GM12878 (cell line): ENCODE measurements at regions not wholly inside any gene's neighbourhood (a gene's known extent, or its start where the extent isn't known, plus 50 kb on each side); places are given as distances from the start of the nearest gene placed in this dataset.

ENCODE experiments used
- ATAC-seq: fragments of 200-7000 bp; cut with Tn5 transposase; 3 replicates; pipeline ENCODE4 v1.9.1; 2020; ENCODE audit warnings: mild to moderate bottlenecking, moderate library complexity
- BruUV-seq: library from RNA; stranded (reverse); fragments of 400-500 nt; replicated peaks from 2 replicates; lab custom pipeline; 2021; lab: Mats Ljungman, UMichigan
- CTCF ChIA-PET: fragments of 300-600 bp; sonication (Branson Sonifier 250); formaldehyde crosslinking; extraction: SDS; loops from one replicate; lab custom pipeline; 2021; ENCODE audit warnings: inconsistent platforms; lab: Yijun Ruan, JAX
- POLR2A ChIA-PET: fragments of 350-600 bp; formaldehyde crosslinking; extraction: SDS; loops from one replicate; lab custom pipeline; 2021; ENCODE audit warnings: inconsistent platforms; lab: Charles Lee
- RAD21 ChIA-PET: fragments of 300-600 bp; sonication (Branson Sonifier 250); formaldehyde crosslinking; loops from one replicate; lab custom pipeline; 2023; ENCODE audit warnings: antibody characterized with exemption; ENCODE audit not compliant: unreplicated experiment; lab: Charles Lee
- SMC1A ChIA-PET: fragments of 300-600 bp; sonication (Branson Sonifier 250); formaldehyde crosslinking; loops from one replicate; lab custom pipeline; 2023; ENCODE audit not compliant: unreplicated experiment, uncharacterized antibody; lab: Charles Lee
- DNase-seq: peaks from one replicate; pipeline ENCODE4 v3.0.0-alpha.2; 2011; ENCODE audit warnings: low read depth, low spot score
- FAIRE-seq: peaks from 3 replicates; lab custom pipeline; 2011; peaks lifted over from hg19 to GRCh38; lab: Jason Lieb, UNC
- H2AFZ ChIP-seq: 2 replicates; pipeline ENCODE4 v1.6.0; 2011; ENCODE audit warnings: low read depth, low read length, control low read depth; ENCODE audit not compliant: control insufficient read depth
- H3K27ac ChIP-seq: 2 replicates; pipeline ENCODE4 v1.5.1; 2011; ENCODE audit warnings: control low read depth; ENCODE audit not compliant: control insufficient read depth, insufficient read depth
- H3K27me3 ChIP-seq, 2 experiments: replicated peaks in 1 of 2; 2 replicates each; pipeline versions ENCODE4 v1.6.0 to v1.6.1; 2011; ENCODE audit warnings: low read length in 1 of 2; ENCODE audit not compliant: control insufficient read depth in 2 of 2, insufficient read depth in 2 of 2
- H3K36me3 ChIP-seq, 2 experiments: 2 replicates each; pipeline ENCODE4 v1.5.1; 2011; ENCODE audit warnings: low read length in 1 of 2; ENCODE audit not compliant: control insufficient read depth in 2 of 2, insufficient read depth in 2 of 2
- H3K4me1 ChIP-seq: 2 replicates; pipeline ENCODE4 v1.6.1; 2011; ENCODE audit warnings: mild to moderate bottlenecking, low read length, moderate library complexity, mixed read lengths; ENCODE audit not compliant: control insufficient read depth, insufficient read depth
- H3K4me2 ChIP-seq: 2 replicates; pipeline ENCODE4 v1.6.0; 2011; ENCODE audit warnings: control low read depth; ENCODE audit not compliant: control insufficient read depth, insufficient read depth
- H3K4me3 ChIP-seq: fragments of 200-600 bp; sonication (generic); 2 replicates; pipeline ENCODE4 v1.5.1; 2016
- H3K79me2 ChIP-seq: 2 replicates; pipeline ENCODE4 v1.6.0; 2011; ENCODE audit warnings: low read length; ENCODE audit not compliant: control insufficient read depth, insufficient read depth
- H3K9ac ChIP-seq: 2 replicates; pipeline ENCODE4 v1.8.0; 2011; ENCODE audit warnings: low read length, control low read depth, mixed read lengths; ENCODE audit not compliant: control insufficient read depth, insufficient read depth
- H3K9me3 ChIP-seq: replicated peaks from 3 replicates; pipeline ENCODE4 v1.5.1; 2011; ENCODE audit warnings: mild to moderate bottlenecking, low read length; ENCODE audit not compliant: control insufficient read depth, insufficient read depth
- H4K20me1 ChIP-seq: 2 replicates; pipeline ENCODE4 v1.6.0; 2011; ENCODE audit not compliant: control insufficient read depth, insufficient read depth
- ATF7 ChIP-seq: fragments of 450-650 bp; IDR thresholded peaks from 2 replicates; pipeline ENCODE4 v1.6.1; 2016; ENCODE audit warnings: low read depth, mild to moderate bottlenecking
- BRCA1 ChIP-seq: IDR thresholded peaks from 2 replicates; pipeline ENCODE4 v1.6.1; 2011; ENCODE audit warnings: low read depth, low read length, improper control_type of control experiment
- CHD2 ChIP-seq: IDR thresholded peaks from 2 replicates; pipeline ENCODE4 v1.6.1; 2011; ENCODE audit warnings: low read depth, low read length, improper control_type of control experiment, borderline replicate concordance
- IRF3 ChIP-seq: fragments of 450-650 bp; IDR thresholded peaks from 2 replicates; pipeline ENCODE4 v1.6.1; 2014; ENCODE audit warnings: mild to moderate bottlenecking
- LARP7 ChIP-seq: fragments of 450-650 bp; IDR thresholded peaks from 2 replicates; pipeline ENCODE4 v1.6.1; 2017; ENCODE audit warnings: mild to moderate bottlenecking
- NFYA ChIP-seq: IDR thresholded peaks from 2 replicates; pipeline ENCODE4 v1.6.1; 2011; ENCODE audit warnings: low read depth, mild to moderate bottlenecking, low read length, improper control_type of control experiment, borderline replicate concordance
- NR2C1 ChIP-seq: fragments of 450-650 bp; IDR thresholded peaks from 2 replicates; pipeline ENCODE4 v1.6.1; 2017; ENCODE audit warnings: antibody characterized with exemption, mild to moderate bottlenecking, moderate library complexity
- NRF1 ChIP-seq: conservative IDR thresholded peaks from 2 replicates; pipeline ENCODE4 v1.6.1; 2011; ENCODE audit warnings: mild to moderate bottlenecking, low read depth, low read length, improper control_type of control experiment
- PKNOX1 ChIP-seq: fragments of 450-650 bp; IDR thresholded peaks from 2 replicates; pipeline ENCODE4 v1.6.1; 2016; ENCODE audit warnings: mild to moderate bottlenecking
- SIN3A ChIP-seq: IDR thresholded peaks from 2 replicates; pipeline ENCODE4 v1.6.1; 2012; ENCODE audit warnings: low read depth, low read length, improper control_type of control experiment
- SREBF1 ChIP-seq: IDR thresholded peaks from 2 replicates; pipeline ENCODE4 v1.6.1; 2012; ENCODE audit warnings: mild to moderate bottlenecking, low read length
- SUZ12 ChIP-seq: fragments of 200-600 bp; sonication (generic); IDR thresholded peaks from one replicate; pipeline ENCODE4 v1.6.1; 2018; ENCODE audit warnings: antibody characterized with exemption, mild to moderate bottlenecking; ENCODE audit not compliant: unreplicated experiment
- TCF12 ChIP-seq: IDR thresholded peaks from 2 replicates; pipeline ENCODE4 v1.6.1; 2011; ENCODE audit warnings: low read depth, mild to moderate bottlenecking, low read length
- WGBS: methylation state at CpG from one replicate; pipeline ENCODE4 v1.1.6; 2016; ENCODE audit warnings: low lambda C conversion rate; ENCODE audit not compliant: insufficient replicate concordance, insufficient coverage; ENCODE audit errors: missing lambda C conversion rate; 5-methylcytosine and 5-hydroxymethylcytosine counted together
- in situ Hi-C: fragments of 300-500 bp; cut with MboI; formaldehyde crosslinking; loops from 9 replicates; pipeline ENCODE4 v1.14.3; 2018; ENCODE audit warnings: mixed read lengths
- intact Hi-C: fragments of 100-400 bp; cut with micrococcal nuclease; formaldehyde crosslinking; loops from one replicate; pipeline ENCODE4 v1.14.2; 2022; ENCODE audit not compliant: unreplicated experiment

GRCh38 chr1:172813330-172813729, 154.4 kb downstream of the FASLG start:
- Histone ChIP-seq H3K9ac (no peak overlapping the region), H3K4me1 (peaks cover 10% of the 10 kb centered on the region), H3K79me2 (no peaks in the 10 kb centered on the region), H3K27ac (no peak overlapping the region), H4K20me1 (no peaks in the 10 kb centered on the region), H3K4me3 (no peak overlapping the region), H3K36me3 (no peaks in the 10 kb centered on the region), H3K4me2 (no peak overlapping the region), H3K27me3 (peaks cover 0 to 6% of the 10 kb centered on the region in 2 experiments; a peak in 1 of 4 replicates), H2AFZ (no peak overlapping the region), H3K9me3 (peaks cover 23% of the 10 kb centered on the region; the same call in 2 of the 3 replicates)
- SMC1A ChIA-PET, result no interaction called here
- 4% methylated on average over 2 of the region's 2 CpGs for WGBS
- in situ Hi-C loops, result no loop called here
- POLR2A ChIA-PET, result no interaction called here
- FAIRE-seq (no peak), ATAC-seq (no peak), DNase-seq (no peak)
- CTCF ChIA-PET, result no interaction called here
- TF ChIP-seq CHD2, result no peak
- TF ChIP-seq SIN3A, result no peak
- no peak for TF ChIP-seq NRF1
- no peak for TF ChIP-seq ATF7
- no peak for TF ChIP-seq NR2C1
- TF ChIP-seq SUZ12, result no peak
- no peak for TF ChIP-seq TCF12
- TF ChIP-seq PKNOX1, result no peak
- no peak for TF ChIP-seq BRCA1
- TF ChIP-seq NFYA, result no peak
- no peak for TF ChIP-seq SREBF1
- no peak for TF ChIP-seq IRF3
- no peak for TF ChIP-seq LARP7
- intact Hi-C loops, result no loop called here
- RAD21 ChIA-PET, result no interaction called here
- no TSS peak for BruUV-seq
